ENCODE measurements at regions not wholly inside any gene's neighbourhood (a gene's known extent, or its start where the extent isn't known, plus 50 kb on each side); places are given as distances from the start of the nearest gene placed in this dataset.
"Not testable (repeated sequence)": the region's sequence is repeated elsewhere in the genome, so short reads cannot be mapped to it uniquely, and the experiment has no call there.

DNA sequence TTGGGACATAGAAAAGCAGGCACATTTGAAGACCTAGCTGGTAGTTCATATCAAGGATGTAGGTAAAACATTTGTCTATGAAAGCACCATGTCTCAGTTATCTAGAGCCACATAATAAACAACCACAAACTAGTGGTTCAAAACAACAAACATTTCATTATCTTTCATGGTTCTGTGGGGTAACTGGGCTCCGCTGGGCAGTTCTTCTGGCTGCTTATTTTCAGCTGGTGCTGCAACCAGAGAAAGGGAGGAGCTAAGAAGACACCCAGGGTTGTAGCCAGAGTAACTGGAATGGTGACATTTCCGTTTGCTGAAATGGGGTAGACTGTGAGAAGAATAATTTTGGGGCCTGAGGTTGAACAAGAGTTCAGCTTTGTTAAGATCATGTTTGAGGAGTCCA is 145.7 kb upstream of the SULF2 start:
- Histone ChIP-seq H3K27ac (no peak overlapping the region), H3K4me1 (replicated peaks) (peaks cover 10% of the 10 kb centered on the region; the same call in 1 of the 2 replicates), H3K4me3 (no peak overlapping the region), H3K36me3 (no peaks in the 10 kb centered on the region), H3K9me3 (replicated peaks) (no peaks in the 10 kb centered on the region), H3K27me3 (replicated peaks) (no peaks in the 10 kb centered on the region)
- DNase-seq (ENCODE audit: low read depth in 1 of 2, low spot score in 2 of 2), result no peak

DNA sequence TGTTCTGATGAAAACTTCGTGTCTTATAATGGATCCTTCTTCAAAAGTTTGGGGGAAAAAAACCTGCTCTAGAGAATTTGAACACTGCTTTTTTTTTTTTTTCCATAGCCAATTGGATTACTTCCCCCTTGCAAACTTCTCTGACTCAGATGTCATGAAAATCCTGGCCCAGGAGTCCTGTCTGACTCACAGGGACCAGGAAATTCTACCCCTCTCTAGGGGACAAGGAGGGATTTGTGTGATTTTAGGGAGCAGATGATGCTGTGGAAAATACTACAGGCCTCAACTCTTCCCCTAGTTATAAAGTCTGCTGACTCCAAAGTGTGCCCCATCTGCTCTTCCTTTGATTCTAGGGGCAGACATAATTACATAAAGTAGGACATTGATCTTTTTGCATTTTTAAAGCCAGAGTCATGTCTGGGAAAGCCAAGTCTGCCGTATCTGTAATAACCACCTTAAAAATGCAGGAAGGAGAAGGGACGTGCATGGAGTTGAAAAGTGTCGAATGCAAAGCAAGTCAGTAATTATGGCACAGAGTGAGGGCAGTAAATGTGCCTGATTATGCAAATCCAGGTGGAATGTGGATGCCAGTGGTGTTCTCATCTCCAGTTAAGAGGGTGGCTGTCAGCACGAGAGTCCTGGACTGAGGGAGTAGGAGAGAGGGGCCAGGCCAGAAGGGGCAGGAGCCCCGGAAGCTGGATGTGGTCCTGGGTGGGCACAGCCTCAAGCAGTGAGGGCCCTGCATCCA is 144.3 kb upstream of the SULF2 start:
- Histone ChIP-seq H3K36me3 (no peaks in the 10 kb centered on the region), H3K9me3 (replicated peaks) (no peaks in the 10 kb centered on the region), H3K27me3 (replicated peaks) (peaks cover 3% of the 10 kb centered on the region; the same call in 1 of the 2 replicates), H3K27ac (no peak overlapping the region), H3K4me1 (replicated peaks) (0 out of 2 replicates have a peak, but pooled peaks cover 10% of the 10 kb centered on the region), H3K4me3 (no peak overlapping the region)
- DNase-seq (ENCODE audit: low read depth in 1 of 2, low spot score in 2 of 2), result no peak

DNA sequence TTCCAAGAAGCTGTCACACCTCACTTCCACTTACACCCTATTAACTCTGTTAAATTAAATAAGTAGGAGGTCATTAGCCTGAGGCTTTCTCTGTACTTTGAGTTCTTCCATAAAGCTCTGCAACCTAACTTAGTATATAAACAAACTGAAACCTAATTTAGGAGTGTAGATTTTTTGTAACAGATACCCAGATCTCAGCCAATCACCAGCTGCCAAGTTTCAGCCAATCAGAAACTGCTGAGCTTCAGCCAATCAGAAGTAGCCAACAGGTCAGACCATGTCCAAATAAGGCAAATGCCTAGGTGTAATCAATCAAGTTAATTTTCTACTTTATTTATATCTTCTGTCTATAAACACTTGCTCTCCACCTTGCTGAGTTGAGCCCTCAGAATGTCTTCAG is 142.7 kb upstream of the SULF2 start:
- H3K27me3 ChIP-seq (replicated peaks), result peaks cover 7% of the 10 kb centered on the region
- no peak overlapping the region for H3K27ac ChIP-seq
- no peaks in the 10 kb centered on the region for H3K9me3 ChIP-seq (replicated peaks)
- H3K4me1 ChIP-seq (replicated peaks), result 0 out of 2 replicates have a peak, but pooled peaks cover 10% of the 10 kb centered on the region
- no peak overlapping the region for H3K4me3 ChIP-seq
- DNase-seq (ENCODE audit: low read depth in 1 of 2, low spot score in 2 of 2), result no peak
- H3K36me3 ChIP-seq, result no peaks in the 10 kb centered on the region

DNA sequence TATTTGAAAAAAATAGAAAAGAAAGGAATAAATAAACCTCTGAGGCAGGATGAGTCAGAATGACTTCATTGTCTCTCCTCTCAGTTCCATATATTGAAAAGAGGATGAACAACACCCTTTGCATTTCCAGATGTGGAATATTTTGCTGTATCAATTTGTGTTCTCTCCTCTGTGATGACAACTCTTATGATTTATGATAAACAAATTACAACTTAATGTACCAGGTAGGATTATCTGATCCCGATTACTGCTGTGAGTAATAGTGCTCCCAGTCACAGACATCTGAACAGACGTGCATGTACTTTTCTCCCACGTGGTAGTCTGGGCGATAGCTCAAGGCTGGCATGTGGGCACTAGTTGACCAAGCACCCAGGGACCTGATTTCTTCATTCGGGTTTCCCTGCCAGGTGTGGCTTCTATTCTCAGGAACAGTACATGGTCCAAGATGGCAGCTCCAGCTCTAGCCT is 142.1 kb upstream of the SULF2 start:
- H3K4me1 ChIP-seq (replicated peaks), result 0 out of 2 replicates have a peak, but pooled peaks cover 10% of the 10 kb centered on the region
- no peak overlapping the region for H3K4me3 ChIP-seq
- no peaks in the 10 kb centered on the region for H3K36me3 ChIP-seq
- H3K9me3 ChIP-seq (replicated peaks), result no peaks in the 10 kb centered on the region
- H3K27me3 ChIP-seq (replicated peaks), result peaks cover 12% of the 10 kb centered on the region
- peak in 1 of 2 experiments; percentile 52 for DNase-seq (ENCODE audit: low read depth in 1 of 2, low spot score in 2 of 2)
- H3K27ac ChIP-seq, result no peak overlapping the region

DNA sequence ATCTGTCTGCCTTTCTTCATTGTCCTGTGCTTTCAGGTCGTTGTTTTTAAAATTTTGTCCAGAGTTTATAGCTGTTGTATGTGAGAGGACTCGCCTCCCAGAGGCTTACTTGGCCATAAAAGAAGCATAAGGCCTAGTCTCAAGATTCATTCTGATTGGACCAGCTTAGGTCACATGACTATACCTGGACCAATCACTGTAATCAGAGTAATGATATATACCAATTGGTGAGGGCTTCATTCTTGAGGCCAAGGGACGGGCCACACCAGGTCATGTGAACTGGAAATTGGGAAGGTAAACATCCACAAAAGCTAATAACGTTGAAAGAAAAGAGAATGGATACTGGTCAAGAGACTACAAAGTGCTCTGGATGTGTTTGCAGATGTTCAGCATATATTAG is 141.4 kb upstream of the SULF2 start:
- H3K4me1 ChIP-seq (replicated peaks), result 0 out of 2 replicates have a peak, but pooled peaks cover 10% of the 10 kb centered on the region
- H3K27ac ChIP-seq, result no peak overlapping the region
- H3K36me3 ChIP-seq, result no peaks in the 10 kb centered on the region
- peaks cover 19% of the 10 kb centered on the region for H3K27me3 ChIP-seq (replicated peaks)
- no peak overlapping the region for H3K4me3 ChIP-seq
- H3K9me3 ChIP-seq (replicated peaks), result no peaks in the 10 kb centered on the region
- DNase-seq (ENCODE audit: low read depth in 1 of 2, low spot score in 2 of 2), result no peak

DNA sequence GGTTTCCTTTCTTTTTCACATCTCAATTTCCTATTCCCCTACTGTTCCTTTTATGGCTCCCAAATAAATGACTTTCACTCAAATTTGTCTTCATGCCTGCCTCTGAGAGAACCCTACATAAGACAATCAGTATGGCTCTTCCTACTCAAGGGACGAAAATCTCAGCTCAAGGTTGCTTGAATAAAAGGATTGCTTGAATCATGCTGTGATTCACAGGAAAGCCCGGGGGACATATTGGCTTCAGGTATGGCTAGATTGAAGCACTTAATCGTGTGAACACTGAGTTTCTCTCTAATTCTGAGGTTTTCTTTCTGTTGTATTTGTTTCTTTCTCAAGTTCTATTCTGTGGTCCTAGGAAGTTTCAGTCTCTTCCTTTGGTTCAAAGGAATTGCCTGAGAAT is 140.3 kb upstream of the SULF2 start:
- H3K36me3 ChIP-seq, result no peaks in the 10 kb centered on the region

DNA sequence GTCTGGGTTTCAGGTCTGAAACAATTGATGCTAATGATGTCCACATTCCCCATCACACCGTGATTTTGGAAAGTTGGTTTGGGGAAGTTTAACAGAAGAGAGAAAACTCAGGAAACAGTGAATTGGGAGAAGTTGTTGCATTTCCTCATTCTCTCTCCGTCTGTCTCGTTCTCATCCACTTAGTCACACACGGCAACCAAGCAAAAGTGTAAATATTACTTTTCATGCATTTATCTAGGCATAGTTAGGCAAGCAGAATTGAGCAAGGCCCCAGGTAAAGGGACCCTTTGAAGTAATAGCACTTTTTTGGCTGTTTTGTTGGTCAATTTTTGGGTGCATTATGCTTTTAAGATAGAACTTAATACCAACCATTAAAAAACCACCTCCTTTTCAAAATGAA is 137.0 kb upstream of the SULF2 start:
- Histone ChIP-seq H3K4me1 (replicated peaks) (0 out of 2 replicates have a peak, but pooled peaks cover 4% of the 10 kb centered on the region), H3K4me3 (no peak overlapping the region), H3K36me3 (no peaks in the 10 kb centered on the region), H3K9me3 (replicated peaks) (peaks cover 10% of the 10 kb centered on the region; the same call in 1 of the 2 replicates), H3K27ac (no peak overlapping the region), H3K27me3 (replicated peaks) (peaks cover 35% of the 10 kb centered on the region)
- DNase-seq (ENCODE audit: low read depth in 1 of 2, low spot score in 2 of 2), result no peak

More for the DNA sequence above, 140.3 kb upstream of the SULF2 start:
- Histone ChIP-seq H3K4me1 (replicated peaks) (0 out of 2 replicates have a peak, but pooled peaks cover 10% of the 10 kb centered on the region), H3K27ac (no peak overlapping the region), H3K4me3 (no peak overlapping the region), H3K27me3 (replicated peaks) (peaks cover 31% of the 10 kb centered on the region), H3K9me3 (replicated peaks) (no peaks in the 10 kb centered on the region)
- no peak for DNase-seq (ENCODE audit: low read depth in 1 of 2, low spot score in 2 of 2)

DNA sequence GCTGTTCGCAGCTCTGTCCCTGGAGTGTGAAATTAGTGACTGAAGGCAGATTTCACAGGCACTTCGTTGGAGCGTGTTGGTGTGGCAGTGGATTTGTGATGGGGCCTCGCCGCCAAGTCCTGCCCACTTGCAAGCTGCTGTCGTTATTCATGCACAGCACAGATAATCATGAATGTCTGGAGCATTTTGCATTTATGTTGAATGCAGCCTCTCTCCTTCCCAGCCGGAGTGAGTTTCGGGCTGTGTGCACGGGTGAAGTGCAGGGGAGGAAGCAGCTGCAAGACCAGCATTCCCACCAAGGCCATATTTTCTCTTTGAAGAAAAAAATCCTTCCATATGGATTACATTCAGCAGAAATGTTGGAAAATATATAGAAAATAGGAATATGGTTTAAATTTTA is 136.5 kb upstream of the SULF2 start:
- H3K27ac ChIP-seq; H3K4me1 ChIP-seq (replicated peaks); H3K4me3 ChIP-seq; DNase-seq (ENCODE audit: low read depth in 1 of 2, low spot score in 2 of 2); H3K36me3 ChIP-seq: not testable (repeated sequence)
- peaks cover 35% of the 10 kb centered on the region for H3K27me3 ChIP-seq (replicated peaks)
- H3K9me3 ChIP-seq (replicated peaks), result peaks cover 13% of the 10 kb centered on the region

DNA sequence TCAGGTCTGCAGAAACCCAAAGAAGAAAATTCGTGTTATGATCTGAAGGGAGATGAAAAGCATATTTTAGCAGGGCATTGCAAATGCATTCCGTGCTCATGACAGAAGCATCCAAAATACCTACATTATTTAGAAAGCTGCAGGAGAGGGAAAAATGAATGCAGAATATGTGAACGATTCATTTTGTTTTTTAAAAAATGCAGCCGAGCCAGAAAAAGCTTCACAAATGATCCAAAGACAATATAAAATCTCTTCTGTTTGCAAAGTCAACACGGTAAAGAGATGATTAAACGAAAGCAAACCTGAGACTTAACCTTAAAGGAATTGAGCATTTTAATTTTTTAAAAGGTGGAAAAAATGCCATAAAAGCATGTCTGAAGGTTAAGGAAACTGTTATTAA is 136.1 kb upstream of the SULF2 start:
- peaks cover 35% of the 10 kb centered on the region for H3K27me3 ChIP-seq (replicated peaks)
- peaks cover 13% of the 10 kb centered on the region for H3K9me3 ChIP-seq (replicated peaks)
- H3K36me3 ChIP-seq, result no peaks in the 10 kb centered on the region
- no peak overlapping the region for H3K4me3 ChIP-seq
- no peak for DNase-seq (ENCODE audit: low read depth in 1 of 2, low spot score in 2 of 2)
- H3K4me1 ChIP-seq (replicated peaks), result no peaks in the 10 kb centered on the region
- no peak overlapping the region for H3K27ac ChIP-seq

DNA sequence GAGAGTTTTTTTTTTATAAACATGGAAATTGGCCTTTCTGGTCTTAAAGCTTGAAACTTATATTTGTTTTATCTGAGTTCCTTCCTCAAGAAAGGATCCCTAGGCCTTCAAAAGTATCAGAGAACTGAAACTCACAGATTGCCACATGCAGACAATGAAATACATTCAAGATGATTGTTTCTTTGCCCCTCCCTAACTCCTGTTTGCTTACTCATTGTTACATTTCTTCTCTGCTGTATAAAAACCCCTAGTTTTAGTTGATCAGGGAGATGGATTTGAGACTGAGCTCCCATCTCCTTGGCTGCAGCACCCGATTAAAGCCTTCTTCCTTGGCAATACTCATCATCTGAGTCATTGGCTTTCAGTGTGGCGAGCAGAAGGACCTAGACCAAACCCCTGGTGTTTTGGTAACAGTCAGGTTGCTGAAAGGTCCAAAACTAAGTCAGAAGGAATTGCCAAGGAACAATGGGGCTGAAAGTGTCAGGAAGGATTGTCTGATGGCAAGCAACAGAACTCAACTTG is 132.3 kb upstream of the SULF2 start:
- Histone ChIP-seq H3K27me3 (replicated peaks) (peaks cover 32% of the 10 kb centered on the region), H3K36me3 (no peaks in the 10 kb centered on the region), H3K27ac (no peak overlapping the region), H3K4me3 (no peak overlapping the region), H3K9me3 (replicated peaks) (peaks cover 13% of the 10 kb centered on the region), H3K4me1 (replicated peaks) (no peaks in the 10 kb centered on the region)
- no peak for DNase-seq (ENCODE audit: low read depth in 1 of 2, low spot score in 2 of 2)

DNA sequence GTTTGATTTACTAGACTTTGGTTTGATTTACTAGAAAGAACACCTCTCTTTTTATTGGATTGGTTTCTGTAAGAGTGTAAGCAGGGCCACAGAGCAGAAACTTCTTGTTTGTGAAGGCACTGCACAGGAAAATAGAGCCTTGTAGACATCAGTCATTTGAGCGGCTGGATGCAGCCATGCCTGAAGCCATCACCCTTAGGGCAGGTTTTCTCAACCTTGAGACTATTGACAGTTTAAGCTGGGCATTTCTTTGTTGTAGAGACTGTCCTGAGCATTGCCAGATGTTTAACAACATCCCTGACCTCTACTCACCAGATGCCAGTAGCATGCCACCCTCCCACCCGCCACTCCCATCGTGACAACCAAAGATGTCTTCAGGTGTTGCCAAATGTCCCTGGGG is 130.2 kb upstream of the SULF2 start:
- no peak for DNase-seq (ENCODE audit: low read depth in 1 of 2, low spot score in 2 of 2)
- H3K27me3 ChIP-seq (replicated peaks), result peaks cover 11% of the 10 kb centered on the region
- H3K27ac ChIP-seq, result no peak overlapping the region
- H3K36me3 ChIP-seq, result no peaks in the 10 kb centered on the region
- H3K9me3 ChIP-seq (replicated peaks), result peaks cover 13% of the 10 kb centered on the region
- no peaks in the 10 kb centered on the region for H3K4me1 ChIP-seq (replicated peaks)
- H3K4me3 ChIP-seq, result no peak overlapping the region

DNA sequence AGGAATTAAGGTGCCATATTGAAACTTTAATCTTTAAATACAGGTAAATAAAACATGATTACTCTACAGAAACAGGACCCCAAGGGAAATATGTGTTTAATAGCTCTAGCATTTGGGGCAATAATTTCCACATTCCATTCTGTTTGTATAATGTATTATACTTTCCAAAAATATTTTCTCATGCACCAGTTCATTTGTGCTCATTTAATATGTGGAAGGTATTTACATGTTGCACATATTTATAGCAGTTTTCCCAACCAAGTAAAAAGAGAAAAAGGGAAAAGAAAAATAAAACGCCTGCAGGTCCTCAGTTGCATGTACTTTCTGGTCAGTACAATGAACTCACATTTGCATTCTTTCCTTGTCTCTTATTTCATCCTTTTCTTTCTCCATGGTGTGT is 129.5 kb upstream of the SULF2 start:
- Histone ChIP-seq H3K27ac (no peak overlapping the region), H3K9me3 (replicated peaks) (peaks cover 13% of the 10 kb centered on the region), H3K4me1 (replicated peaks) (no peaks in the 10 kb centered on the region), H3K27me3 (replicated peaks) (peaks cover 8% of the 10 kb centered on the region), H3K4me3 (no peak overlapping the region), H3K36me3 (no peaks in the 10 kb centered on the region)
- no peak for DNase-seq (ENCODE audit: low read depth in 1 of 2, low spot score in 2 of 2)

DNA sequence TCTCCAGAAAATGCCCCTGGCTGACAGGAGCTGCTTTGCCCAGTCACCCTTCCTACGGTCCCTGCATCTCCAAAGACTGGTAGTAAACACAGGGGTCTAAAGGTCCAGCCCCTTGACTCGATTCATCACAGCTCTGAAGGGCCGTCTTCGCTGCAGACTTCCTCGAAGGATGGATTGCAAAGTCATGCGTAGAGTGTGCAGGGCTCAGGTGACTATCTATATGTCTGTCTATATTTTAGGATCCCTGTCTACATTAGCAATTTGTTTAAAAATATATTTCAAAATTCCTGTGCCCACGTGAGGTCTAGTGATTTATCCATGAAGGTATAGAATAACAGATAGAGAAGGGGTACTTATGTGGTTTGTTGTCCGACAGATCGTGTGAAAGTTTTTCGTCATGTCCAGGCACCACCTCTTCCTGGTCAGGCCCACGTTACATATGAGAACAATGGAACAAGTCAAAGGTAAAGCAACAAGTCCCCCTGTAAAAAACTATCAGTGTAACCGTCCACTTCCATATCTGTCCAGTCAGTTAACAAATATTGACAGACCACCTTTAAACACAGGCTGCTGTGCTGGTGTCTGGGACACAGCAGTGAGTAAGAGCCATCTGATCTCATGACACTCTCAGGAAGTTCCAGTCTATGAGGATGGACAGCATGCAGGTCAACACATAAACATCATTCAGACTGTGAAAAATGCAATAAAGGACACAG is 127.7 kb upstream of the SULF2 start:
- H3K36me3 ChIP-seq; H3K9me3 ChIP-seq (replicated peaks); H3K27me3 ChIP-seq (replicated peaks); H3K4me1 ChIP-seq (replicated peaks); DNase-seq (ENCODE audit: low read depth in 1 of 2, low spot score in 2 of 2); H3K4me3 ChIP-seq; H3K27ac ChIP-seq: not testable (repeated sequence)

DNA sequence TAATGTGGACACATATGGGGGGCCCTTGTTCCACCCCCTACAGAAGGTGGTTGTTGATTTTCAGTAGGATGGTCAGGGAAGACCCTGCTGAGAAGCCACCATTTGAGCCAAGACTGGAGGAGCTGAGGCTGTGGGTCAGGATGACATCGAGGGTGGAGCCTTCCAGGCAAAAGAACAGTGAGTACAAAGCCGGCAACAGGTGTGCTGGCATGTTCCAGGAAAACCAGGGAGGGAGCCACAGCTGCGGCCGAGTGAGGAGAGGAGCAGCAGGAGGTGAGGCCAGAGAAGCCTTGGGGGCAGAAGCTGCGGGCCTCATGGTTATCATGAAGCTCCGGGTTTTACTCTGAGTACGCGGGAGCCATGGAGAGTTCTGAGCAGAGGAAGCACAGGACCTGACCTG is 126.9 kb upstream of the SULF2 start:
- not testable (repeated sequence) for DNase-seq (ENCODE audit: low read depth in 1 of 2, low spot score in 2 of 2); H3K36me3 ChIP-seq; H3K4me1 ChIP-seq (replicated peaks); H3K27me3 ChIP-seq (replicated peaks); H3K27ac ChIP-seq; H3K4me3 ChIP-seq; H3K9me3 ChIP-seq (replicated peaks)

Data from SJSA1 (cell line).